Esophagus squamous epithelium (tissue), 5 donors: ENCODE measurements at regions not wholly inside any gene's neighbourhood (a gene's known extent, or its start where the extent isn't known, plus 50 kb on each side); places are given as distances from the start of the nearest gene placed in this dataset.

Source experiments
- DNase-seq: peaks from one replicate; lab custom pipeline; 2025; lab: John Stamatoyannopoulos, UW
- H3K27ac ChIP-seq, 4 donors: fragments of 200-600 bp; sonication (generic); one replicate each; pipeline ENCODE4 v1.5.1; 2016 to 2019; ENCODE audit warnings: mild to moderate bottlenecking in 1 of 4
- H3K27me3 ChIP-seq, 4 donors: fragments of 200-600 bp; sonication (generic); 1 replicate in 3 of 4; 2 replicates in 1 of 4; pipeline versions ENCODE4 v1.5.1 to v1.6.0; 2017 to 2021; ENCODE audit warnings: antibody characterized with exemption in 1 of 4
- H3K36me3 ChIP-seq, 3 donors: fragments of 200-600 bp; sonication (generic); one replicate each; pipeline ENCODE4 v1.5.1; 2016 to 2019
- H3K4me1 ChIP-seq, 3 donors: fragments of 200-600 bp; sonication (generic); one replicate each; pipeline ENCODE4 v1.5.1; 2017 to 2019
- H3K4me3 ChIP-seq, 4 donors: fragments of 200-600 bp; sonication (generic); 1 replicate in 3 of 4; 2 replicates in 1 of 4; pipeline ENCODE4 v1.5.1; 2016 to 2019; ENCODE audit warnings: mild to moderate bottlenecking in 2 of 4, moderate library complexity in 1 of 4
- H3K9me3 ChIP-seq, 3 donors: fragments of 200-600 bp; sonication (generic); one replicate each; pipeline ENCODE4 v1.5.1; 2016 to 2019
- CTCF ChIP-seq, 6 experiments: fragments of 450-650 bp in 4 of 6; fragments of 200-600 bp in 2 of 6; sonication (generic) in 2 of 6; IDR thresholded peaks; one replicate each; pipeline ENCODE4 v1.5.1; 2016 to 2019; ENCODE audit warnings: antibody characterized with exemption in 6 of 6, mild to moderate bottlenecking in 4 of 6, moderate library complexity in 4 of 6
- POLR2A ChIP-seq, 4 donors: fragments of 450-650 bp; IDR thresholded peaks; one replicate each; pipeline ENCODE4 v1.6.1; 2017; ENCODE audit warnings: antibody characterized with exemption in 4 of 4, mild to moderate bottlenecking in 4 of 4, moderate library complexity in 3 of 4
- WGBS, 2 donors: methylation state at CpG; one replicate each; pipeline ENCODE4 v1.1.5; 2018; 5-methylcytosine and 5-hydroxymethylcytosine counted together
- intact Hi-C: fragments of 100-400 bp; cut with DNase I; formaldehyde crosslinking; loops from one replicate; pipeline ENCODE4 v1.15.0; 2022
- donor health status: DM: yes; HTN: yes; CAD: no.

DNA sequence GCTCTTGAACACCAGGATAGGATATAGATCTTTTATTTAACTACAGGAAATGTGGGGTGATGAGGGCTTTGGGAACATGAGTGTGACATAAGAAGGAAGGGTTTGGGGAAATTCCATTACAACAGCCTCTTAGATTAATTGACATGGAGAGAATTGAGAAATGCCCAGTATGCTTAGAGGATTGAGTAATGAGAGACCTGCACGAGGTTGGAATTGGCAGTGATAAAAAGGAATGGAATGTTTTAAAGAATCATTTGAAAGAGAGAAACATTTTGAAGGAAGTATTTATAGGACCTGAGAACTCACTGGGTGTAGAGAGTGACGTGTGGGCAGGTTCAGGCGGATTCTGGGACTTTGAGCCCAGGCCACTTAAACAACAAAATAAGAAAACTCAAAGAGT lies 227.0 kb downstream of the BMP2 start:
- Histone ChIP-seq H3K27ac (peak overlapping the region; percentile 59 to 78 (median 74)), H3K36me3 (no peaks in the 10 kb centered on the region), H3K27me3 (no peaks in the 10 kb centered on the region), H3K4me1 (peaks cover 0 to 35% (median 11%) of the 10 kb centered on the region in 3 donors), H3K4me3 (no peak overlapping the region), H3K9me3 (no peaks in the 10 kb centered on the region)
- intact Hi-C loops = no loop called here
- no peak for DNase-seq
- no peak for TF ChIP-seq CTCF (IDR thresholded peaks at IDR 0.05)
- TF ChIP-seq POLR2A (IDR thresholded peaks at IDR 0.05) = no peak
- 36 to 46% methylated on average over 3 of the region's 3 CpGs for WGBS, 2 donors

DNA sequence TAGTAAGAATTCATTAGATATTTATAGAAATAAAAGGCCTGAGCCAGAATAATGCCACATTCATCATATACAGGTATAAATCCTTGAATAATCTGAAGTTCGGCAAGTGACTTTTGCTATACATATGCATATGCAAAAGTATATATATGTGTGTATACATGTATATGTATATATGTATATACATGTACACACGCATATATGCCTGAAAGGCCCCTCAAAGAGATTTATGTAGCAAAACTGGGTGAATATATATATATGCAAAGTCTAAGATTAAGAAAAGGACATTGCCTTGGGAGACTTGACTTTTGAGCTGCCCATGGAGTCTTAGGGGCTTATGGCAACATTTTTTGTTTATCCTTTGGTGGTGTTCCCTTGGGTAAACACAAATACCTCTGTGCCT lies 231.4 kb downstream of the BMP2 start:
- intact Hi-C loops = no loop called here
- Histone ChIP-seq H3K36me3 (no peaks in the 10 kb centered on the region), H3K4me3 (no peak overlapping the region), H3K27me3 (no peaks in the 10 kb centered on the region), H3K9me3 (no peaks in the 10 kb centered on the region), H3K27ac (no peak overlapping the region), H3K4me1 (peaks cover 0 to 13% (median 4%) of the 10 kb centered on the region in 3 donors)
- TF ChIP-seq CTCF (IDR thresholded peaks at IDR 0.05) = no peak
- TF ChIP-seq POLR2A (IDR thresholded peaks at IDR 0.05) = no peak
- WGBS, 2 donors = 93 to 94% methylated on average over 2 of the region's 2 CpGs
- DNase-seq = no peak

DNA sequence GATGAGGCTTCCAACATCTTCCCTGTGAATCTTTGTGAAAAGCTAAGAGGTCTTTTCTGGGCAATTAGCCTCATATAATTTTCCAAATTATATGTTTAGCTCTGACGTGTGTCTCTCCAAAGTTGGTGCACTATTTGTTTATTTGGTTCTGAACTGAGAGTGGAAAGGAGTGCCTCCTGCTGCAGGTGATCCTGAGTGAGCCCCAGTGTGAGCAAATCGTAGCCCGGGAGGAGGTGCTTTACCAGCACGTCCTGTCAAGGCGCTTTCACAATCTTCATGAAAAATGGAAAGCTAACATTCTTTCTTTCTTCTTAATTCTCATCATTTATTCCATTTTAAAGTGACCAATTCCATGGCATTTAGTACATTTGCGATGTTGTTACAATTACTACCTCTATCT lies 231.9 kb downstream of the BMP2 start:
- peaks cover 0 to 8% (median 0%) of the 10 kb centered on the region in 3 donors for H3K4me1 ChIP-seq
- H3K27ac ChIP-seq = no peak overlapping the region
- no peak overlapping the region for H3K4me3 ChIP-seq
- H3K36me3 ChIP-seq = no peaks in the 10 kb centered on the region
- intact Hi-C loops = no loop called here
- WGBS, 2 donors = 54 to 65% methylated on average over 6 of the region's 6 CpGs
- TF ChIP-seq CTCF (IDR thresholded peaks at IDR 0.05) = no peak
- no peak for TF ChIP-seq POLR2A (IDR thresholded peaks at IDR 0.05)
- H3K27me3 ChIP-seq = no peaks in the 10 kb centered on the region
- H3K9me3 ChIP-seq = no peaks in the 10 kb centered on the region
- DNase-seq = no peak

GRCh38 chr20:7003598-7003997 lies 236.1 kb downstream of the BMP2 start:
- intact Hi-C loops = no loop called here
- Histone ChIP-seq H3K4me1 (no peaks in the 10 kb centered on the region), H3K27me3 (no peaks in the 10 kb centered on the region), H3K36me3 (no peaks in the 10 kb centered on the region), H3K4me3 (no peak overlapping the region), H3K9me3 (no peaks in the 10 kb centered on the region), H3K27ac (no peak overlapping the region)
- DNase-seq = no peak
- 57 to 93% methylated on average over 1 of the region's 1 CpG for WGBS, 2 donors
- TF ChIP-seq CTCF (IDR thresholded peaks at IDR 0.05) (no peak), POLR2A (IDR thresholded peaks at IDR 0.05) (no peak)

- no peaks in the 10 kb centered on the region for H3K36me3 ChIP-seq
- intact Hi-C loops = no loop called here
- H3K9me3 ChIP-seq = no peaks in the 10 kb centered on the region
- H3K27me3 ChIP-seq = no peaks in the 10 kb centered on the region
- WGBS, 2 donors = 71 to 93% methylated on average over 3 of the region's 3 CpGs
- no peaks in the 10 kb centered on the region for H3K4me1 ChIP-seq
- DNase-seq = no peak
- H3K27ac ChIP-seq = no peak overlapping the region
- H3K4me3 ChIP-seq = no peak overlapping the region
- TF ChIP-seq POLR2A (IDR thresholded peaks at IDR 0.05) (no peak), CTCF (IDR thresholded peaks at IDR 0.05) (no peak)
These were observed 237.3 kb downstream of the BMP2 start for GRCh38 chr20:7004801-7005200.
